GM12878 (cell line): ENCODE measurements at regions not wholly inside any gene's neighbourhood (a gene's known extent, or its start where the extent isn't known, plus 50 kb on each side); places are given as distances from the start of the nearest gene placed in this dataset.

Experiments used
- BACH1 ChIP-seq: fragments of 450-650 bp; IDR thresholded peaks from 2 replicates; pipeline ENCODE4 v1.6.1; 2017; ENCODE audit warnings: mild to moderate bottlenecking, borderline replicate concordance
- BHLHE40 ChIP-seq, 2 experiments: fragments of 450-650 bp in 1 of 2; IDR thresholded peaks; 2 replicates each; pipeline ENCODE4 v1.6.1; 2011 to 2017; ENCODE audit warnings: low read depth in 2 of 2, borderline replicate concordance in 1 of 2, improper control_type of control experiment in 1 of 2, low read length in 1 of 2, mild to moderate bottlenecking in 1 of 2
- BMI1 ChIP-seq: fragments of 450-650 bp; IDR thresholded peaks from 2 replicates; pipeline ENCODE4 v1.6.1; 2016; ENCODE audit warnings: mild to moderate bottlenecking, moderate library complexity, borderline replicate concordance
- CBFB ChIP-seq: IDR thresholded peaks from 2 replicates; pipeline ENCODE4 v1.6.1; 2016; ENCODE audit warnings: antibody characterized with exemption, low read depth
- CEBPB ChIP-seq, 2 experiments: fragments of 150-350 bp in 1 of 2; IDR thresholded peaks; 2 replicates each; pipeline ENCODE4 v1.6.1; 2012 to 2014; ENCODE audit warnings: low read depth in 2 of 2, low read length in 2 of 2, borderline replicate concordance in 1 of 2, inconsistent platforms in 1 of 2
- ELK1 ChIP-seq: IDR thresholded peaks from 2 replicates; pipeline ENCODE4 v1.6.1; 2012; ENCODE audit warnings: low read depth, low read length, improper control_type of control experiment
- HDAC6 ChIP-seq: fragments of 200-600 bp; sonication (generic); IDR thresholded peaks from one replicate; pipeline ENCODE4 v1.8.0; 2017; ENCODE audit warnings: antibody characterized with exemption; ENCODE audit not compliant: unreplicated experiment
- JUND ChIP-seq: IDR thresholded peaks from 2 replicates; pipeline ENCODE4 v1.6.1; 2012; ENCODE audit warnings: low read depth, mild to moderate bottlenecking, low read length, improper control_type of control experiment, moderate library complexity
- MTA2 ChIP-seq: fragments of 450-650 bp; IDR thresholded peaks from 2 replicates; pipeline ENCODE4 v1.6.1; 2016; ENCODE audit warnings: low read depth, mild to moderate bottlenecking, moderate library complexity
- NFXL1 ChIP-seq: fragments of 450-650 bp; IDR thresholded peaks from 2 replicates; pipeline ENCODE4 v1.6.1; 2017; ENCODE audit warnings: antibody characterized with exemption, mild to moderate bottlenecking, borderline replicate concordance
- NRF1 ChIP-seq: conservative IDR thresholded peaks from 2 replicates; pipeline ENCODE4 v1.6.1; 2011; ENCODE audit warnings: mild to moderate bottlenecking, low read depth, low read length, improper control_type of control experiment
- POU2F2 ChIP-seq: IDR thresholded peaks from 3 replicates; pipeline ENCODE4 v1.6.1; 2011; ENCODE audit warnings: low read depth, mild to moderate bottlenecking, low read length, borderline replicate concordance
- RBBP5 ChIP-seq: fragments of 200-600 bp; sonication (generic); conservative IDR thresholded peaks from 2 replicates; pipeline ENCODE4 v1.6.1; 2016
- RUNX3 ChIP-seq: IDR thresholded peaks from 2 replicates; pipeline ENCODE4 v1.6.1; 2012; ENCODE audit warnings: low read length, inconsistent platforms
- SIN3A ChIP-seq: IDR thresholded peaks from 2 replicates; pipeline ENCODE4 v1.6.1; 2012; ENCODE audit warnings: low read depth, low read length, improper control_type of control experiment
- SREBF1 ChIP-seq: IDR thresholded peaks from 2 replicates; pipeline ENCODE4 v1.6.1; 2012; ENCODE audit warnings: mild to moderate bottlenecking, low read length
- SREBF2 ChIP-seq: IDR thresholded peaks from 2 replicates; pipeline ENCODE4 v1.6.1; 2012; ENCODE audit warnings: mild to moderate bottlenecking, low read length
- STAT3 ChIP-seq: IDR thresholded peaks from 2 replicates; pipeline ENCODE4 v1.6.1; 2011; ENCODE audit warnings: low read depth, low read length, improper control_type of control experiment
- SUPT20H ChIP-seq: IDR thresholded peaks from 2 replicates; pipeline ENCODE4 v1.6.1; 2011; ENCODE audit warnings: low read depth, mild to moderate bottlenecking, low read length, moderate library complexity, borderline replicate concordance; ENCODE audit not compliant: control insufficient read depth
- TARDBP ChIP-seq: IDR thresholded peaks from 2 replicates; pipeline ENCODE4 v1.6.1; 2016; ENCODE audit warnings: borderline replicate concordance
- ZNF24 ChIP-seq: fragments of 450-650 bp; IDR thresholded peaks from 2 replicates; pipeline ENCODE4 v1.6.1; 2017; ENCODE audit warnings: antibody characterized with exemption, mild to moderate bottlenecking
- ZNF622 ChIP-seq: fragments of 450-650 bp; IDR thresholded peaks from 2 replicates; pipeline ENCODE4 v1.6.1; 2017; ENCODE audit warnings: mild to moderate bottlenecking, inconsistent platforms
- ZNF687 ChIP-seq: fragments of 450-650 bp; IDR thresholded peaks from 2 replicates; pipeline ENCODE4 v1.6.1; 2017; ENCODE audit warnings: mild to moderate bottlenecking, moderate library complexity
- ZSCAN29 ChIP-seq: fragments of 450-650 bp; IDR thresholded peaks from 2 replicates; pipeline ENCODE4 v1.6.1; 2017; ENCODE audit warnings: mild to moderate bottlenecking, moderate library complexity
- ZZZ3 ChIP-seq: IDR thresholded peaks from 2 replicates; pipeline ENCODE4 v1.6.1; 2011; ENCODE audit warnings: low read depth; ENCODE audit not compliant: control insufficient read depth, insufficient read length
- TF ChIP-seq, protein P1 (sequence below): fragments of 450-650 bp; IDR thresholded peaks from 2 replicates; pipeline ENCODE4 v1.6.1; 2017; ENCODE audit warnings: mild to moderate bottlenecking

GRCh38 chr3:5428607-5429516 lies 241.4 kb downstream of the EDEM1 start (continued):
- TF ChIP-seq ZZZ3, result no peak
- TF ChIP-seq POU2F2, result peak; percentile 95
- TF ChIP-seq ZNF622, result no peak
- TF ChIP-seq BACH1, result no peak
- TF ChIP-seq BMI1, result no peak
- TF ChIP-seq, protein P1, sequence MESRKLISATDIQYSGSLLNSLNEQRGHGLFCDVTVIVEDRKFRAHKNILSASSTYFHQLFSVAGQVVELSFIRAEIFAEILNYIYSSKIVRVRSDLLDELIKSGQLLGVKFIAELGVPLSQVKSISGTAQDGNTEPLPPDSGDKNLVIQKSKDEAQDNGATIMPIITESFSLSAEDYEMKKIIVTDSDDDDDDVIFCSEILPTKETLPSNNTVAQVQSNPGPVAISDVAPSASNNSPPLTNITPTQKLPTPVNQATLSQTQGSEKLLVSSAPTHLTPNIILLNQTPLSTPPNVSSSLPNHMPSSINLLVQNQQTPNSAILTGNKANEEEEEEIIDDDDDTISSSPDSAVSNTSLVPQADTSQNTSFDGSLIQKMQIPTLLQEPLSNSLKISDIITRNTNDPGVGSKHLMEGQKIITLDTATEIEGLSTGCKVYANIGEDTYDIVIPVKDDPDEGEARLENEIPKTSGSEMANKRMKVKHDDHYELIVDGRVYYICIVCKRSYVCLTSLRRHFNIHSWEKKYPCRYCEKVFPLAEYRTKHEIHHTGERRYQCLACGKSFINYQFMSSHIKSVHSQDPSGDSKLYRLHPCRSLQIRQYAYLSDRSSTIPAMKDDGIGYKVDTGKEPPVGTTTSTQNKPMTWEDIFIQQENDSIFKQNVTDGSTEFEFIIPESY, result no peak
- no peak for TF ChIP-seq SREBF2
- TF ChIP-seq MTA2, result peak; percentile 94
- TF ChIP-seq BHLHE40 (IDR thresholded peaks at IDR 0.05; ENCODE audit: borderline replicate concordance in 1 of 2, low read depth in 2 of 2, low read length in 1 of 2), result peak; percentile 83 to 90
- TF ChIP-seq ZNF24, result no peak
- TF ChIP-seq RUNX3, result peak; percentile 89
- TF ChIP-seq STAT3, result no peak
- no peak for TF ChIP-seq ZNF687
- TF ChIP-seq NFXL1, result no peak
- TF ChIP-seq TARDBP, result no peak
- TF ChIP-seq ELK1, result no peak
- TF ChIP-seq ZSCAN29, result no peak
- TF ChIP-seq RBBP5, result no peak
- no peak for TF ChIP-seq SUPT20H
- TF ChIP-seq CEBPB (IDR thresholded peaks at IDR 0.05; ENCODE audit: borderline replicate concordance in 1 of 2, low read depth in 2 of 2, low read length in 2 of 2), result no peak
- TF ChIP-seq SREBF1, result no peak
- no peak for TF ChIP-seq NRF1
- no peak for TF ChIP-seq JUND
- no peak for TF ChIP-seq SIN3A
- no peak for TF ChIP-seq HDAC6
- no peak for TF ChIP-seq CBFB
